T-helper 1 cell treated with Interleukin-12 subunit alpha and Interleukin-12 subunit beta and Interleukin-4 antibody, amounts not matched to agents 30 μg/mL and 1 μg/mL, for 36 hours (primary cell): ENCODE measurements at regions not wholly inside any gene's neighbourhood (a gene's known extent, or its start where the extent isn't known, plus 50 kb on each side); places are given as distances from the start of the nearest gene placed in this dataset.

Experiments used
- H3K27ac Mint-ChIP-seq: one replicate; pipeline ENCODE4 v1.8.0; 2021; ENCODE audit warnings: mild to moderate bottlenecking, mixed read lengths
- H3K27me3 Mint-ChIP-seq: one replicate; pipeline ENCODE4 v1.8.0; 2021; ENCODE audit warnings: low read depth, mixed read lengths
- H3K36me3 Mint-ChIP-seq: one replicate; pipeline ENCODE4 v1.8.0; 2021; ENCODE audit warnings: low read depth, mixed read lengths
- H3K4me1 Mint-ChIP-seq: one replicate; pipeline ENCODE4 v1.8.0; 2021; ENCODE audit warnings: low read depth, mixed read lengths
- H3K4me3 Mint-ChIP-seq: one replicate; pipeline ENCODE4 v1.8.0; 2021; ENCODE audit warnings: mild to moderate bottlenecking, moderate library complexity, mixed read lengths
- H3K9me3 Mint-ChIP-seq: one replicate; pipeline ENCODE4 v1.8.0; 2021; ENCODE audit warnings: mixed read lengths

GRCh38 chr13:111597191-111597611 is 276.8 kb downstream of the TEX29 start:
- no peaks in the 10 kb centered on the region for H3K27me3 Mint-ChIP-seq
- H3K36me3 Mint-ChIP-seq = no peaks in the 10 kb centered on the region
- no peaks in the 10 kb centered on the region for H3K4me1 Mint-ChIP-seq
- no peak overlapping the region for H3K27ac Mint-ChIP-seq
- no peak overlapping the region for H3K4me3 Mint-ChIP-seq
- no peaks in the 10 kb centered on the region for H3K9me3 Mint-ChIP-seq

GRCh38 chr13:111597618-111598017 is 277.2 kb downstream of the TEX29 start:
- Mint-ChIP-seq H3K4me3 (no peak overlapping the region), H3K9me3 (no peaks in the 10 kb centered on the region), H3K36me3 (no peaks in the 10 kb centered on the region), H3K27me3 (no peaks in the 10 kb centered on the region), H3K4me1 (no peaks in the 10 kb centered on the region), H3K27ac (no peak overlapping the region)

- Mint-ChIP-seq H3K9me3 (no peaks in the 10 kb centered on the region), H3K4me3 (no peak overlapping the region), H3K27me3 (no peaks in the 10 kb centered on the region), H3K4me1 (no peaks in the 10 kb centered on the region), H3K36me3 (no peaks in the 10 kb centered on the region), H3K27ac (no peak overlapping the region)
These were observed 278.3 kb downstream of the TEX29 start for GRCh38 chr13:111598747-111599146.

- Mint-ChIP-seq H3K9me3 (no peaks in the 10 kb centered on the region), H3K4me3 (no peak overlapping the region), H3K36me3 (no peaks in the 10 kb centered on the region), H3K27ac (no peak overlapping the region), H3K4me1 (no peaks in the 10 kb centered on the region), H3K27me3 (no peaks in the 10 kb centered on the region)
These were observed 279.3 kb downstream of the TEX29 start for GRCh38 chr13:111599791-111600190.

GRCh38 chr13:111602874-111603273 is 282.4 kb downstream of the TEX29 start:
- Mint-ChIP-seq H3K9me3 (no peaks in the 10 kb centered on the region), H3K4me1 (no peaks in the 10 kb centered on the region), H3K4me3 (no peak overlapping the region), H3K27me3 (no peaks in the 10 kb centered on the region), H3K27ac (no peak overlapping the region), H3K36me3 (no peaks in the 10 kb centered on the region)

- Mint-ChIP-seq H3K9me3 (no peaks in the 10 kb centered on the region), H3K4me1 (no peaks in the 10 kb centered on the region), H3K27me3 (no peaks in the 10 kb centered on the region), H3K36me3 (no peaks in the 10 kb centered on the region), H3K4me3 (no peak overlapping the region), H3K27ac (no peak overlapping the region)
These were observed 283.7 kb downstream of the TEX29 start for GRCh38 chr13:111604097-111604496.

- Mint-ChIP-seq H3K27me3 (no peaks in the 10 kb centered on the region), H3K27ac (no peak overlapping the region)
These were observed 288.1 kb downstream of the TEX29 start for GRCh38 chr13:111608556-111608955.

GRCh38 chr13:111609631-111610030 is 289.2 kb downstream of the TEX29 start:
- Mint-ChIP-seq H3K9me3 (no peaks in the 10 kb centered on the region), H3K36me3 (no peaks in the 10 kb centered on the region), H3K4me3 (no peak overlapping the region), H3K27me3 (no peaks in the 10 kb centered on the region), H3K27ac (no peak overlapping the region), H3K4me1 (no peaks in the 10 kb centered on the region)

More at GRCh38 chr13:111608556-111608955, 288.1 kb downstream of the TEX29 start:
- no peaks in the 10 kb centered on the region for H3K36me3 Mint-ChIP-seq
- no peak overlapping the region for H3K4me3 Mint-ChIP-seq
- H3K9me3 Mint-ChIP-seq = no peaks in the 10 kb centered on the region
- H3K4me1 Mint-ChIP-seq = no peaks in the 10 kb centered on the region

- no peaks in the 10 kb centered on the region for H3K36me3 Mint-ChIP-seq
- H3K27ac Mint-ChIP-seq = no peak overlapping the region
- H3K4me3 Mint-ChIP-seq = no peak overlapping the region
- H3K9me3 Mint-ChIP-seq = no peaks in the 10 kb centered on the region
- no peaks in the 10 kb centered on the region for H3K27me3 Mint-ChIP-seq
- no peaks in the 10 kb centered on the region for H3K4me1 Mint-ChIP-seq
These were observed 289.6 kb downstream of the TEX29 start for GRCh38 chr13:111610081-111610480.

GRCh38 chr13:111610879-111611278 is 290.4 kb downstream of the TEX29 start:
- no peaks in the 10 kb centered on the region for H3K27me3 Mint-ChIP-seq
- no peaks in the 10 kb centered on the region for H3K9me3 Mint-ChIP-seq
- no peaks in the 10 kb centered on the region for H3K4me1 Mint-ChIP-seq
- H3K27ac Mint-ChIP-seq = no peak overlapping the region
- H3K36me3 Mint-ChIP-seq = no peaks in the 10 kb centered on the region
- no peak overlapping the region for H3K4me3 Mint-ChIP-seq

- Mint-ChIP-seq H3K36me3 (no peaks in the 10 kb centered on the region), H3K4me1 (no peaks in the 10 kb centered on the region), H3K27ac (no peak overlapping the region), H3K4me3 (no peak overlapping the region), H3K9me3 (no peaks in the 10 kb centered on the region), H3K27me3 (no peaks in the 10 kb centered on the region)
These were observed 291.2 kb downstream of the TEX29 start for GRCh38 chr13:111611651-111612050.

- no peak overlapping the region for H3K4me3 Mint-ChIP-seq
- no peaks in the 10 kb centered on the region for H3K9me3 Mint-ChIP-seq
- H3K27me3 Mint-ChIP-seq = no peaks in the 10 kb centered on the region
- H3K4me1 Mint-ChIP-seq = no peaks in the 10 kb centered on the region
- H3K36me3 Mint-ChIP-seq = no peaks in the 10 kb centered on the region
- no peak overlapping the region for H3K27ac Mint-ChIP-seq
These were observed 292.4 kb downstream of the TEX29 start for GRCh38 chr13:111612886-111613285.

GRCh38 chr13:111614009-111614408 is 293.6 kb downstream of the TEX29 start:
- H3K4me3 Mint-ChIP-seq = no peak overlapping the region
- H3K4me1 Mint-ChIP-seq = no peaks in the 10 kb centered on the region
- no peaks in the 10 kb centered on the region for H3K9me3 Mint-ChIP-seq
- H3K27me3 Mint-ChIP-seq = no peaks in the 10 kb centered on the region
- H3K36me3 Mint-ChIP-seq = no peaks in the 10 kb centered on the region
- H3K27ac Mint-ChIP-seq = no peak overlapping the region

- H3K36me3 Mint-ChIP-seq = no peaks in the 10 kb centered on the region
- H3K9me3 Mint-ChIP-seq = no peaks in the 10 kb centered on the region
- no peak overlapping the region for H3K4me3 Mint-ChIP-seq
- no peaks in the 10 kb centered on the region for H3K27me3 Mint-ChIP-seq
- H3K27ac Mint-ChIP-seq = no peak overlapping the region
- no peaks in the 10 kb centered on the region for H3K4me1 Mint-ChIP-seq
These were observed 294.2 kb downstream of the TEX29 start for GRCh38 chr13:111614613-111615012.

GRCh38 chr13:111616203-111616602 is 295.8 kb downstream of the TEX29 start:
- Mint-ChIP-seq H3K9me3 (no peaks in the 10 kb centered on the region), H3K27me3 (no peaks in the 10 kb centered on the region), H3K36me3 (no peaks in the 10 kb centered on the region), H3K4me3 (no peak overlapping the region), H3K4me1 (no peaks in the 10 kb centered on the region), H3K27ac (no peak overlapping the region)

GRCh38 chr13:111620166-111620565 is 299.7 kb downstream of the TEX29 start:
- Mint-ChIP-seq H3K27me3 (no peaks in the 10 kb centered on the region), H3K27ac (no peak overlapping the region), H3K9me3 (no peaks in the 10 kb centered on the region), H3K36me3 (no peaks in the 10 kb centered on the region), H3K4me3 (no peak overlapping the region), H3K4me1 (no peaks in the 10 kb centered on the region)
